Liver (tissue), 3 donors: ENCODE measurements at regions not wholly inside any gene's neighbourhood (a gene's known extent, or its start where the extent isn't known, plus 50 kb on each side); places are given as distances from the start of the nearest gene placed in this dataset.

Experiments used
- ATF3 ChIP-seq: IDR thresholded peaks from 2 replicates; pipeline ENCODE4 v1.6.1; 2016; ENCODE audit warnings: antibody characterized with exemption
- CTCF ChIP-seq: fragments of 150-350 bp; IDR thresholded peaks from 2 replicates; pipeline ENCODE4 v1.5.1; 2017; ENCODE audit warnings: improper control_type of control experiment, low read depth, low read length; ENCODE audit not compliant: missing input control
- RAD21 ChIP-seq, 2 donors: IDR thresholded peaks; 2 replicates each; pipeline ENCODE4 v1.6.1; 2016; ENCODE audit warnings: antibody characterized with exemption in 2 of 2, mild to moderate bottlenecking in 2 of 2
- SP1 ChIP-seq: IDR thresholded peaks from 2 replicates; pipeline ENCODE4 v1.6.1; 2018; ENCODE audit warnings: antibody characterized with exemption, mild to moderate bottlenecking
- TAF1 ChIP-seq: conservative IDR thresholded peaks from 2 replicates; pipeline ENCODE4 v1.6.1; 2016; ENCODE audit warnings: antibody characterized with exemption, mild to moderate bottlenecking
- YY1 ChIP-seq: IDR thresholded peaks from 2 replicates; pipeline ENCODE4 v1.6.1; 2016; ENCODE audit warnings: antibody characterized with exemption, mild to moderate bottlenecking
- TF ChIP-seq, protein P1 (sequence below): IDR thresholded peaks from 2 replicates; pipeline ENCODE4 v1.6.1; 2016; ENCODE audit warnings: antibody characterized with exemption, mild to moderate bottlenecking
- donor health status: healthy.
- donor health status: healthy.

DNA sequence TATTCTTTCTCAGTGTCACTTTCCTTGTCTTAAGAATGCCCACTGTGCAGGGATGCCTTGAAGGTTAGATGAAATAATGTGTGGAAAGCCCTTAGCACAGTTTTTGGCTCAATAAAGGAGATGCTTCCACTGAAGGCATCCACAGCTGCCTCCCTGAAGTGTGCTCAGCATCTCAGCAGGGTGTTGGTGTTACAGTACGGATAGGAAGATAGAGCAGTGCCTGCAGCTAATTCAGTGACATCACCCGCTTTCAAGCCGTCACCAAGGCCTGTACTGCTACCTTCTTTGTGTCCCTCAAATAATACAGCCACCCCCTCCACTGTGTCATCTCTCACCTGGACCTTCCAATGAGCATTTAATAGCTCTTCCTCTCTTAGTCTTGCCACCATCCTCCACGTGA is 59.0 kb downstream of the NDUFS5 start:
- TF ChIP-seq CTCF (no peak), TAF1 (no peak), SP1 (no peak), RAD21 (IDR thresholded peaks at IDR 0.05) (no peak), ATF3 (no peak), YY1 (no peak)
- TF ChIP-seq, protein P1, sequence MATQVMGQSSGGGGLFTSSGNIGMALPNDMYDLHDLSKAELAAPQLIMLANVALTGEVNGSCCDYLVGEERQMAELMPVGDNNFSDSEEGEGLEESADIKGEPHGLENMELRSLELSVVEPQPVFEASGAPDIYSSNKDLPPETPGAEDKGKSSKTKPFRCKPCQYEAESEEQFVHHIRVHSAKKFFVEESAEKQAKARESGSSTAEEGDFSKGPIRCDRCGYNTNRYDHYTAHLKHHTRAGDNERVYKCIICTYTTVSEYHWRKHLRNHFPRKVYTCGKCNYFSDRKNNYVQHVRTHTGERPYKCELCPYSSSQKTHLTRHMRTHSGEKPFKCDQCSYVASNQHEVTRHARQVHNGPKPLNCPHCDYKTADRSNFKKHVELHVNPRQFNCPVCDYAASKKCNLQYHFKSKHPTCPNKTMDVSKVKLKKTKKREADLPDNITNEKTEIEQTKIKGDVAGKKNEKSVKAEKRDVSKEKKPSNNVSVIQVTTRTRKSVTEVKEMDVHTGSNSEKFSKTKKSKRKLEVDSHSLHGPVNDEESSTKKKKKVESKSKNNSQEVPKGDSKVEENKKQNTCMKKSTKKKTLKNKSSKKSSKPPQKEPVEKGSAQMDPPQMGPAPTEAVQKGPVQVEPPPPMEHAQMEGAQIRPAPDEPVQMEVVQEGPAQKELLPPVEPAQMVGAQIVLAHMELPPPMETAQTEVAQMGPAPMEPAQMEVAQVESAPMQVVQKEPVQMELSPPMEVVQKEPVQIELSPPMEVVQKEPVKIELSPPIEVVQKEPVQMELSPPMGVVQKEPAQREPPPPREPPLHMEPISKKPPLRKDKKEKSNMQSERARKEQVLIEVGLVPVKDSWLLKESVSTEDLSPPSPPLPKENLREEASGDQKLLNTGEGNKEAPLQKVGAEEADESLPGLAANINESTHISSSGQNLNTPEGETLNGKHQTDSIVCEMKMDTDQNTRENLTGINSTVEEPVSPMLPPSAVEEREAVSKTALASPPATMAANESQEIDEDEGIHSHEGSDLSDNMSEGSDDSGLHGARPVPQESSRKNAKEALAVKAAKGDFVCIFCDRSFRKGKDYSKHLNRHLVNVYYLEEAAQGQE, result no peak
